ENCODE measurements at regions not wholly inside any gene's neighbourhood (a gene's known extent, or its start where the extent isn't known, plus 50 kb on each side); places are given as distances from the start of the nearest gene placed in this dataset.

GRCh38 chr3:23044463-23044862, 158.7 kb upstream of the UBE2E2 start (continued):
- TF ChIP-seq EP300 (IDR thresholded peaks at IDR 0.05; ENCODE audit: borderline replicate concordance in 1 of 2, low read depth in 2 of 2, low read length in 2 of 2) (no peak), POLR2AphosphoS5 (IDR thresholded peaks at IDR 0.05; ENCODE audit: low read depth, low read length) (no peak), NRF1 (IDR thresholded peaks at IDR 0.05; ENCODE audit: low read depth, low read length) (no peak)

Data from H1 (cell line).